ENCODE measurements at regions not wholly inside any gene's neighbourhood (a gene's known extent, or its start where the extent isn't known, plus 50 kb on each side); places are given as distances from the start of the nearest gene placed in this dataset.

DNA sequence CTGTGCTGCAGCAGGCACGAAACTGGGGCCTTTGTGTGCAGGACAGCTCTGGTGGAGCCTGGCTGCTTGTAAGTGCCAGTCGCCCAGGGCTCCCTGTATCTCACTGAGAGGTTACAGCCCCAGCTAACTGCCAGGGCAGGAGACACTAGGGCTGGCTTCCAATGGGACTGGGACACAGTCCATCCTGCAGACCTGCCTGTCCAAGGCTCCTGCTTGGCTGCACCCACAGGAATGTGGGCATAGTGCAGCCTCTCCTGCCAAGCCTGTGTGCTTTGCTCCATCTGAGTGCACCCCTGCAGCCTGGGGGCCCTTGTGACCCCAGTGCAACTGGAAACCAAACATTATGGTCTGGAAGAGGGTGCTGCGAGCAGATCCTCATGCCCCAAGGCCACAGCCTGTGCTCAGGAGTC lies 144.0 kb downstream of the ADAM29 start:
- H3K27me3 ChIP-seq (ENCODE audit: insufficient read depth, low read length), result no peaks in the 10 kb centered on the region
- H3K9ac ChIP-seq (ENCODE audit: low read length), result no peak overlapping the region
- TF ChIP-seq, protein P1, sequence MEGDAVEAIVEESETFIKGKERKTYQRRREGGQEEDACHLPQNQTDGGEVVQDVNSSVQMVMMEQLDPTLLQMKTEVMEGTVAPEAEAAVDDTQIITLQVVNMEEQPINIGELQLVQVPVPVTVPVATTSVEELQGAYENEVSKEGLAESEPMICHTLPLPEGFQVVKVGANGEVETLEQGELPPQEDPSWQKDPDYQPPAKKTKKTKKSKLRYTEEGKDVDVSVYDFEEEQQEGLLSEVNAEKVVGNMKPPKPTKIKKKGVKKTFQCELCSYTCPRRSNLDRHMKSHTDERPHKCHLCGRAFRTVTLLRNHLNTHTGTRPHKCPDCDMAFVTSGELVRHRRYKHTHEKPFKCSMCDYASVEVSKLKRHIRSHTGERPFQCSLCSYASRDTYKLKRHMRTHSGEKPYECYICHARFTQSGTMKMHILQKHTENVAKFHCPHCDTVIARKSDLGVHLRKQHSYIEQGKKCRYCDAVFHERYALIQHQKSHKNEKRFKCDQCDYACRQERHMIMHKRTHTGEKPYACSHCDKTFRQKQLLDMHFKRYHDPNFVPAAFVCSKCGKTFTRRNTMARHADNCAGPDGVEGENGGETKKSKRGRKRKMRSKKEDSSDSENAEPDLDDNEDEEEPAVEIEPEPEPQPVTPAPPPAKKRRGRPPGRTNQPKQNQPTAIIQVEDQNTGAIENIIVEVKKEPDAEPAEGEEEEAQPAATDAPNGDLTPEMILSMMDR (IDR thresholded peaks at IDR 0.05; ENCODE audit: insufficient read depth, low read depth, low read length), result no peak
- TF ChIP-seq EZH2 (IDR thresholded peaks at IDR 0.05; ENCODE audit: insufficient read depth, low read length), result no peak
- no peak overlapping the region for H3K4me2 ChIP-seq (ENCODE audit: low read length)
- no peaks in the 10 kb centered on the region for H3K9me3 Mint-ChIP-seq (ENCODE audit: unreplicated experiment)
- H3K27me3 Mint-ChIP-seq (ENCODE audit: low read depth, unreplicated experiment), result no peaks in the 10 kb centered on the region
- DNase-seq (ENCODE audit: low read depth), result no peak
- H3K4me3 Mint-ChIP-seq (ENCODE audit: unreplicated experiment), result no peak overlapping the region
- H2AFZ ChIP-seq (ENCODE audit: low read depth, low read length), result no peak overlapping the region
- no peaks in the 10 kb centered on the region for H3K36me3 ChIP-seq (ENCODE audit: insufficient read depth, low read length)
- no peak for FAIRE-seq
- H4K20me1 ChIP-seq (ENCODE audit: insufficient read depth, low read length), result no peaks in the 10 kb centered on the region
- peaks cover 4% of the 10 kb centered on the region for H3K9me3 ChIP-seq (ENCODE audit: insufficient read depth, low read depth, low read length)
- no peak overlapping the region for H3K27ac ChIP-seq (ENCODE audit: low read depth, low read length)
- H3K79me2 ChIP-seq (ENCODE audit: insufficient read depth, low read length), result no peaks in the 10 kb centered on the region
- H3K4me1 Mint-ChIP-seq (ENCODE audit: low read depth, unreplicated experiment), result peaks cover 7% of the 10 kb centered on the region
- H3K27ac Mint-ChIP-seq (ENCODE audit: unreplicated experiment), result no peak overlapping the region
- H3K36me3 Mint-ChIP-seq (ENCODE audit: low read depth, unreplicated experiment), result no peaks in the 10 kb centered on the region
- H3K4me3 ChIP-seq (ENCODE audit: insufficient read depth, low read depth, low read length), result no peak overlapping the region
- no peaks in the 10 kb centered on the region for H3K4me1 ChIP-seq (ENCODE audit: insufficient read depth, low read length)

DNA sequence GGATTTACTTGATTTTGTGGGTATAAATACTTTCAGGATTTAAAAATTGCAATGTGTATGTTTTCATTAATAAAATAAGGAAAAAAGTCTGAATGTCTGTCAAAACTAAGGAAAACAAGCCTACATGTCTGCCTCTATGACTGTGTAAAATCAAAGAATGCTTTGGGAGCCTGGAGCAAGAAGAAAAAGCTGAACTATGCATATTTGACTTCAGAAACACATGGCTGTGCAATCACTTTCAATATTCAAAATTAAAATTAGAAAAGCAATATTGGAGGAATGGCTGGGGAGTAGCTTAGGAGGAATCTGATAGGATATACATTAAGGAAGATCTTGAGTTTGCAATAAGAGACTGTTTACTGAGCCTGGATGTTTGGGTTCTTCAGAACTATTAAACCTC lies 147.1 kb downstream of the ADAM29 start:
- H3K4me1 Mint-ChIP-seq (ENCODE audit: low read depth, unreplicated experiment), result peaks cover 8% of the 10 kb centered on the region
- no peak for TF ChIP-seq EZH2 (IDR thresholded peaks at IDR 0.05; ENCODE audit: insufficient read depth, low read length)
- TF ChIP-seq, protein P1 (IDR thresholded peaks at IDR 0.05; ENCODE audit: insufficient read depth, low read depth, low read length), result no peak

DNA sequence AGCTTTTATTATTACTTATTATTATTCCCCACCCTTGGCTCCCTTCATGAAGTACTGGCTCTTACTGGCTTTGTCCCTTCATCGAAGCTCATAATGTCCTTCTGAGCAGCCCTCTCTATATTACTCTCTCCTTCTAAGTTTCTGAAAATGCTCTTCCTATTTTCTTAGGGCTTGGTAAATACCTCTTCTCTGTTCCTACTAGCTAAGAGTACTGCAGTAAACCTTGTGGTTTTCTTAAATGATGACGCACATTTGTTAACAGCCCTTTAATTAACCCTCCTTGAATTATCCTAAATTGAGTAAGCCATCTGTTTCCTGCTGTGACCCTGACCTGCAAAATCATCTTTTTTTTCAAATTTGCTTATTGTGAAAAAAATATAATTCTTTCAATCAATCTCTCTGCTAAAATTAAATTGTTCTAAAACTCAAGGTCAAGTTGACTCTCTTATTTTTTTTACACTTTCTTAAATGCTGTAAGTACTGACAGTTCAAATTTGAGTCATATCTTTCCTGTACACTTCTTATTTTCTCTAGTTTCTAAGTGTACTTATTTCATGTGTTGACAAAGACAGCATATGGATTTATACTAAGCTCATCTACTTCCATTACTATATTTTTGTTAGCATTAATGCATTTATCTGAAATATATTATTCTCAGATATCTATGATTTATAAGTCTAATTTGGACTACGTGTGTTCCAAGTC lies 148.9 kb downstream of the ADAM29 start:
- Histone ChIP-seq H3K9me3 (ENCODE audit: insufficient read depth, low read depth, low read length) (peaks cover 3% of the 10 kb centered on the region), H3K27me3 (ENCODE audit: insufficient read depth, low read length) (no peaks in the 10 kb centered on the region), H3K79me2 (ENCODE audit: insufficient read depth, low read length) (no peaks in the 10 kb centered on the region), H2AFZ (ENCODE audit: low read depth, low read length) (no peak overlapping the region), H3K4me2 (ENCODE audit: low read length) (no peak overlapping the region), H3K27ac (ENCODE audit: low read depth, low read length) (no peak overlapping the region), H4K20me1 (ENCODE audit: insufficient read depth, low read length) (no peaks in the 10 kb centered on the region), H3K4me3 (ENCODE audit: insufficient read depth, low read depth, low read length) (no peak overlapping the region), H3K4me1 (ENCODE audit: insufficient read depth, low read length) (no peaks in the 10 kb centered on the region), H3K36me3 (ENCODE audit: insufficient read depth, low read length) (no peaks in the 10 kb centered on the region), H3K9ac (ENCODE audit: low read length) (no peak overlapping the region)
- Mint-ChIP-seq H3K36me3 (ENCODE audit: low read depth, unreplicated experiment) (no peaks in the 10 kb centered on the region), H3K27me3 (ENCODE audit: low read depth, unreplicated experiment) (no peaks in the 10 kb centered on the region), H3K4me3 (ENCODE audit: unreplicated experiment) (no peak overlapping the region), H3K9me3 (ENCODE audit: unreplicated experiment) (no peaks in the 10 kb centered on the region), H3K4me1 (ENCODE audit: low read depth, unreplicated experiment) (peaks cover 18% of the 10 kb centered on the region), H3K27ac (ENCODE audit: unreplicated experiment) (peak overlapping the region; percentile 11)
- no peak for FAIRE-seq
- DNase-seq (ENCODE audit: low read depth), result no peak
- TF ChIP-seq, protein P1 (IDR thresholded peaks at IDR 0.05; ENCODE audit: insufficient read depth, low read depth, low read length), result no peak
- no peak for TF ChIP-seq EZH2 (IDR thresholded peaks at IDR 0.05; ENCODE audit: insufficient read depth, low read length)

More for the DNA sequence above, 147.1 kb downstream of the ADAM29 start:
- no peaks in the 10 kb centered on the region for H3K4me1 ChIP-seq (ENCODE audit: insufficient read depth, low read length)
- H3K36me3 Mint-ChIP-seq (ENCODE audit: low read depth, unreplicated experiment), result no peaks in the 10 kb centered on the region
- H3K27me3 Mint-ChIP-seq (ENCODE audit: low read depth, unreplicated experiment), result no peaks in the 10 kb centered on the region
- H3K27ac ChIP-seq (ENCODE audit: low read depth, low read length), result no peak overlapping the region
- H3K9me3 ChIP-seq (ENCODE audit: insufficient read depth, low read depth, low read length), result peaks cover 4% of the 10 kb centered on the region
- H3K4me3 ChIP-seq (ENCODE audit: insufficient read depth, low read depth, low read length), result no peak overlapping the region
- H3K27ac Mint-ChIP-seq (ENCODE audit: unreplicated experiment), result no peak overlapping the region
- no peaks in the 10 kb centered on the region for H4K20me1 ChIP-seq (ENCODE audit: insufficient read depth, low read length)
- H3K4me3 Mint-ChIP-seq (ENCODE audit: unreplicated experiment), result no peak overlapping the region
- no peak for DNase-seq (ENCODE audit: low read depth)
- no peaks in the 10 kb centered on the region for H3K79me2 ChIP-seq (ENCODE audit: insufficient read depth, low read length)
- no peak overlapping the region for H3K4me2 ChIP-seq (ENCODE audit: low read length)
- no peak overlapping the region for H3K9ac ChIP-seq (ENCODE audit: low read length)
- H3K36me3 ChIP-seq (ENCODE audit: insufficient read depth, low read length), result no peaks in the 10 kb centered on the region
- no peak for FAIRE-seq
- no peaks in the 10 kb centered on the region for H3K9me3 Mint-ChIP-seq (ENCODE audit: unreplicated experiment)
- H3K27me3 ChIP-seq (ENCODE audit: insufficient read depth, low read length), result no peaks in the 10 kb centered on the region
- H2AFZ ChIP-seq (ENCODE audit: low read depth, low read length), result no peak overlapping the region
